H1 (cell line): ENCODE measurements at regions not wholly inside any gene's neighbourhood (a gene's known extent, or its start where the extent isn't known, plus 50 kb on each side); places are given as distances from the start of the nearest gene placed in this dataset.

Experiments used
- KDM1A ChIP-seq: fragments of 200-600, 300-600 bp; sonication (generic); IDR thresholded peaks from 2 replicates; pipeline ENCODE4 v1.7.1; 2016; ENCODE audit warnings: mild to moderate bottlenecking, low read length, borderline replicate concordance
- SAP30 ChIP-seq: fragments of 300-600 bp; sonication (generic); IDR thresholded peaks from 2 replicates; pipeline ENCODE4 v1.7.1; 2012; ENCODE audit warnings: low read length, moderate library complexity, mild to moderate bottlenecking, inconsistent platforms; ENCODE audit not compliant: insufficient read depth, insufficient replicate concordance
- TF ChIP-seq, protein P1 (sequence below): fragments of 300-600 bp; sonication (generic); IDR thresholded peaks from 2 replicates; pipeline ENCODE4 v1.7.1; 2012; ENCODE audit warnings: low read length, moderate library complexity, mild to moderate bottlenecking, inconsistent platforms; ENCODE audit not compliant: insufficient replicate concordance

DNA sequence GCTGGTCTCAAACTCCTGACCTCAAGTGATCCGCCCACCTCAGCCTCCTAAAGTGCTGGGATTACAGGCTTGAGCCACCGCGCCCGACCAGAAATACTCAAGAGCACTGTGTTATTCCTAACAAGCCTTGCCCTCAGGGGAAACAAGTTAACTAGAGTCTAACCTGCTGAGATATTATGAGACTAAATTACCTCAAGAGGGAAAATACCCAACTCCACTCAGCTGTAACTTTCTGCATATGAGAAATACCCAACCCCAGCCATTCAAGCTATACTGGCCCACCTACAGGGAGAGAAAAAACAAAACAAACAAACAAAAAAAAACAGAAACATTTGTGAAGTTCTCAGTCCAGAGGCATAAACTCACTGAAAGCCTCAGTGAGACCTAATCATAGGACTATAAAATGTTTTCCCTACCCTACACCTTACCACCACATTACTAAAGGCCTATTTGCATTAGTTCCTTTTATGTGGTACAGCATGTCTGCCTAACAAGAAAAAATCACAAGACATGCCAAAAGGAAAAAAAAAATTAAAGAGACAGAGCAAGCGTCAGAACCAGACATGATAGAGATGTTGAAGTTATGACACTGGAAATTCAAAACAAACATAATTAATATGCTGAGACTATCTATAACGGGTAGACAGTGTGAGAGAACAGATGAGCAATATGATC is 876.0 kb downstream of the FSTL5 start (continued):
- TF ChIP-seq, protein P1, sequence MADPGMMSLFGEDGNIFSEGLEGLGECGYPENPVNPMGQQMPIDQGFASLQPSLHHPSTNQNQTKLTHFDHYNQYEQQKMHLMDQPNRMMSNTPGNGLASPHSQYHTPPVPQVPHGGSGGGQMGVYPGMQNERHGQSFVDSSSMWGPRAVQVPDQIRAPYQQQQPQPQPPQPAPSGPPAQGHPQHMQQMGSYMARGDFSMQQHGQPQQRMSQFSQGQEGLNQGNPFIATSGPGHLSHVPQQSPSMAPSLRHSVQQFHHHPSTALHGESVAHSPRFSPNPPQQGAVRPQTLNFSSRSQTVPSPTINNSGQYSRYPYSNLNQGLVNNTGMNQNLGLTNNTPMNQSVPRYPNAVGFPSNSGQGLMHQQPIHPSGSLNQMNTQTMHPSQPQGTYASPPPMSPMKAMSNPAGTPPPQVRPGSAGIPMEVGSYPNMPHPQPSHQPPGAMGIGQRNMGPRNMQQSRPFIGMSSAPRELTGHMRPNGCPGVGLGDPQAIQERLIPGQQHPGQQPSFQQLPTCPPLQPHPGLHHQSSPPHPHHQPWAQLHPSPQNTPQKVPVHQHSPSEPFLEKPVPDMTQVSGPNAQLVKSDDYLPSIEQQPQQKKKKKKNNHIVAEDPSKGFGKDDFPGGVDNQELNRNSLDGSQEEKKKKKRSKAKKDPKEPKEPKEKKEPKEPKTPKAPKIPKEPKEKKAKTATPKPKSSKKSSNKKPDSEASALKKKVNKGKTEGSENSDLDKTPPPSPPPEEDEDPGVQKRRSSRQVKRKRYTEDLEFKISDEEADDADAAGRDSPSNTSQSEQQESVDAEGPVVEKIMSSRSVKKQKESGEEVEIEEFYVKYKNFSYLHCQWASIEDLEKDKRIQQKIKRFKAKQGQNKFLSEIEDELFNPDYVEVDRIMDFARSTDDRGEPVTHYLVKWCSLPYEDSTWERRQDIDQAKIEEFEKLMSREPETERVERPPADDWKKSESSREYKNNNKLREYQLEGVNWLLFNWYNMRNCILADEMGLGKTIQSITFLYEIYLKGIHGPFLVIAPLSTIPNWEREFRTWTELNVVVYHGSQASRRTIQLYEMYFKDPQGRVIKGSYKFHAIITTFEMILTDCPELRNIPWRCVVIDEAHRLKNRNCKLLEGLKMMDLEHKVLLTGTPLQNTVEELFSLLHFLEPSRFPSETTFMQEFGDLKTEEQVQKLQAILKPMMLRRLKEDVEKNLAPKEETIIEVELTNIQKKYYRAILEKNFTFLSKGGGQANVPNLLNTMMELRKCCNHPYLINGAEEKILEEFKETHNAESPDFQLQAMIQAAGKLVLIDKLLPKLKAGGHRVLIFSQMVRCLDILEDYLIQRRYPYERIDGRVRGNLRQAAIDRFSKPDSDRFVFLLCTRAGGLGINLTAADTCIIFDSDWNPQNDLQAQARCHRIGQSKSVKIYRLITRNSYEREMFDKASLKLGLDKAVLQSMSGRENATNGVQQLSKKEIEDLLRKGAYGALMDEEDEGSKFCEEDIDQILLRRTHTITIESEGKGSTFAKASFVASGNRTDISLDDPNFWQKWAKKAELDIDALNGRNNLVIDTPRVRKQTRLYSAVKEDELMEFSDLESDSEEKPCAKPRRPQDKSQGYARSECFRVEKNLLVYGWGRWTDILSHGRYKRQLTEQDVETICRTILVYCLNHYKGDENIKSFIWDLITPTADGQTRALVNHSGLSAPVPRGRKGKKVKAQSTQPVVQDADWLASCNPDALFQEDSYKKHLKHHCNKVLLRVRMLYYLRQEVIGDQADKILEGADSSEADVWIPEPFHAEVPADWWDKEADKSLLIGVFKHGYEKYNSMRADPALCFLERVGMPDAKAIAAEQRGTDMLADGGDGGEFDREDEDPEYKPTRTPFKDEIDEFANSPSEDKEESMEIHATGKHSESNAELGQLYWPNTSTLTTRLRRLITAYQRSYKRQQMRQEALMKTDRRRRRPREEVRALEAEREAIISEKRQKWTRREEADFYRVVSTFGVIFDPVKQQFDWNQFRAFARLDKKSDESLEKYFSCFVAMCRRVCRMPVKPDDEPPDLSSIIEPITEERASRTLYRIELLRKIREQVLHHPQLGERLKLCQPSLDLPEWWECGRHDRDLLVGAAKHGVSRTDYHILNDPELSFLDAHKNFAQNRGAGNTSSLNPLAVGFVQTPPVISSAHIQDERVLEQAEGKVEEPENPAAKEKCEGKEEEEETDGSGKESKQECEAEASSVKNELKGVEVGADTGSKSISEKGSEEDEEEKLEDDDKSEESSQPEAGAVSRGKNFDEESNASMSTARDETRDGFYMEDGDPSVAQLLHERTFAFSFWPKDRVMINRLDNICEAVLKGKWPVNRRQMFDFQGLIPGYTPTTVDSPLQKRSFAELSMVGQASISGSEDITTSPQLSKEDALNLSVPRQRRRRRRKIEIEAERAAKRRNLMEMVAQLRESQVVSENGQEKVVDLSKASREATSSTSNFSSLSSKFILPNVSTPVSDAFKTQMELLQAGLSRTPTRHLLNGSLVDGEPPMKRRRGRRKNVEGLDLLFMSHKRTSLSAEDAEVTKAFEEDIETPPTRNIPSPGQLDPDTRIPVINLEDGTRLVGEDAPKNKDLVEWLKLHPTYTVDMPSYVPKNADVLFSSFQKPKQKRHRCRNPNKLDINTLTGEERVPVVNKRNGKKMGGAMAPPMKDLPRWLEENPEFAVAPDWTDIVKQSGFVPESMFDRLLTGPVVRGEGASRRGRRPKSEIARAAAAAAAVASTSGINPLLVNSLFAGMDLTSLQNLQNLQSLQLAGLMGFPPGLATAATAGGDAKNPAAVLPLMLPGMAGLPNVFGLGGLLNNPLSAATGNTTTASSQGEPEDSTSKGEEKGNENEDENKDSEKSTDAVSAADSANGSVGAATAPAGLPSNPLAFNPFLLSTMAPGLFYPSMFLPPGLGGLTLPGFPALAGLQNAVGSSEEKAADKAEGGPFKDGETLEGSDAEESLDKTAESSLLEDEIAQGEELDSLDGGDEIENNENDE = no peak
- no peak for TF ChIP-seq KDM1A
- TF ChIP-seq SAP30 = no peak
- TF ChIP-seq, all 59 proteins: peak for 0
